Endothelial cell of umbilical vein (primary cell): ENCODE measurements at regions not wholly inside any gene's neighbourhood (a gene's known extent, or its start where the extent isn't known, plus 50 kb on each side); places are given as distances from the start of the nearest gene placed in this dataset.

Experiments used
- BruUV-seq: library from RNA; stranded (reverse); fragments of 400-500 nt; replicated peaks from 2 replicates; lab custom pipeline; 2021; lab: Mats Ljungman, UMichigan
- CTCF ChIA-PET: fragments of 300-600, 350-600 bp; sonication (Branson Sonifier 250); formaldehyde crosslinking; loops from one replicate; lab custom pipeline; 2021; ENCODE audit warnings: antibody characterized with exemption, inconsistent platforms; lab: Charles Lee
- POLR2A ChIA-PET: fragments of 300-600, 350-600 bp; sonication (Branson Sonifier 250); formaldehyde crosslinking; loops from one replicate; lab custom pipeline; 2021; ENCODE audit warnings: antibody characterized with exemption, inconsistent platforms; lab: Charles Lee
- DNase-seq: peaks from one replicate; pipeline ENCODE4 v3.0.0-alpha.2; 2011; ENCODE audit warnings: low read depth, low spot score
- FAIRE-seq: peaks from 2 replicates; lab custom pipeline; 2011; peaks lifted over from hg19 to GRCh38; lab: Jason Lieb, UNC
- H2AFZ ChIP-seq: 2 replicates; pipeline ENCODE4 v1.6.0; 2012; ENCODE audit warnings: low read depth, low read length, control low read depth, inconsistent platforms
- H3K27ac ChIP-seq: 2 replicates; pipeline ENCODE4 v1.5.1; 2011; ENCODE audit warnings: low read depth, mild to moderate bottlenecking, control low read depth, low read length, moderate library complexity; ENCODE audit not compliant: insufficient read depth
- H3K27me3 ChIP-seq, 2 experiments: 2 replicates each; pipeline versions ENCODE4 v1.6.0 to v1.6.1; 2011; ENCODE audit warnings: low read length in 2 of 2, mixed read lengths in 1 of 2; ENCODE audit not compliant: control insufficient read depth in 2 of 2, insufficient read depth in 2 of 2
- H3K36me3 ChIP-seq, 2 experiments: 2 replicates in 1 of 2; 3 replicates in 1 of 2; pipeline ENCODE4 v1.5.1; 2011; ENCODE audit warnings: low read length in 2 of 2, mild to moderate bottlenecking in 1 of 2, moderate library complexity in 1 of 2; ENCODE audit not compliant: control insufficient read depth in 2 of 2, insufficient read depth in 2 of 2; ENCODE audit errors: extremely low read depth in 1 of 2
- H3K4me1 ChIP-seq: 3 replicates; pipeline ENCODE4 v1.5.1; 2011; ENCODE audit warnings: mild to moderate bottlenecking, low read length; ENCODE audit not compliant: control insufficient read depth, insufficient read depth; ENCODE audit errors: extremely low read depth
- H3K4me2 ChIP-seq: 2 replicates; pipeline ENCODE4 v1.6.1; 2011; ENCODE audit warnings: low read length, control low read depth, mixed read lengths; ENCODE audit not compliant: insufficient read depth
- H3K4me3 ChIP-seq, 3 experiments: fragments of 200-600 bp in 1 of 3; sonication (generic), shearing (Covaris generic) in 1 of 3; replicated peaks in 1 of 3; 2 replicates each; pipeline ENCODE4 v1.5.1; 2011 to 2016; ENCODE audit warnings: control low read depth in 3 of 3, low read length in 3 of 3, mild to moderate bottlenecking in 2 of 3, inconsistent platforms in 1 of 3, low read depth in 1 of 3, moderate library complexity in 1 of 3; ENCODE audit not compliant: insufficient read depth in 1 of 3
- H3K79me2 ChIP-seq: 2 replicates; pipeline ENCODE4 v1.6.0; 2012; ENCODE audit warnings: low read length, inconsistent platforms; ENCODE audit not compliant: control insufficient read depth, insufficient read depth
- H3K9ac ChIP-seq: replicated peaks from 2 replicates; pipeline ENCODE3; 2011; ENCODE audit warnings: low read length, control low read depth; ENCODE audit not compliant: insufficient read depth; ENCODE audit errors: extremely low read depth
- H3K9me1 ChIP-seq: replicated peaks from 3 replicates; pipeline ENCODE4 v1.6.0; 2011; ENCODE audit warnings: mild to moderate bottlenecking, low read length; ENCODE audit not compliant: control insufficient read depth, insufficient read depth; ENCODE audit errors: extremely low read depth
- H3K9me3 ChIP-seq: replicated peaks from 2 replicates; pipeline ENCODE4 v1.5.1; 2012; ENCODE audit warnings: low read length, inconsistent platforms; ENCODE audit not compliant: control insufficient read depth, insufficient read depth
- H4K20me1 ChIP-seq: replicated peaks from 2 replicates; pipeline ENCODE3; 2011; ENCODE audit warnings: mild to moderate bottlenecking, low read length; ENCODE audit not compliant: control insufficient read depth, insufficient read depth; ENCODE audit errors: extremely low read depth
- CTCF ChIP-seq, 2 donors: IDR thresholded peaks; 1 replicate in 1 of 2; 2 replicates in 1 of 2; pipeline ENCODE4 v1.5.1; 2011; ENCODE audit warnings: low read length in 2 of 2, mild to moderate bottlenecking in 2 of 2, moderate library complexity in 2 of 2, control low read depth in 1 of 2, inconsistent platforms in 1 of 2, low read depth in 1 of 2; ENCODE audit not compliant: insufficient read depth in 1 of 2; ENCODE audit errors: extremely low read depth in 1 of 2
- EZH2 ChIP-seq: IDR thresholded peaks from 2 replicates; pipeline ENCODE4 v1.6.1; 2012; ENCODE audit warnings: borderline replicate concordance, low read depth, mild to moderate bottlenecking, moderate library complexity, low read length, inconsistent platforms; ENCODE audit not compliant: severe bottlenecking
- FOS ChIP-seq: IDR thresholded peaks from 2 replicates; pipeline ENCODE4 v1.6.1; 2011; ENCODE audit warnings: mild to moderate bottlenecking, low read length, moderate library complexity, borderline replicate concordance; ENCODE audit not compliant: insufficient read depth
- GATA2 ChIP-seq: IDR thresholded peaks from 2 replicates; pipeline ENCODE4 v1.7.0; 2011; ENCODE audit warnings: low read depth, mild to moderate bottlenecking, moderate library complexity, mixed read lengths, low read length; ENCODE audit not compliant: insufficient read length, insufficient read depth
- JUN ChIP-seq: IDR thresholded peaks from 2 replicates; pipeline ENCODE4 v1.6.1; 2011; ENCODE audit warnings: borderline replicate concordance, low read depth; ENCODE audit not compliant: insufficient read length, insufficient read depth
- MYC ChIP-seq: IDR thresholded peaks from one replicate; pipeline ENCODE4 v1.6.1; 2011; ENCODE audit warnings: mild to moderate bottlenecking, low read depth, low read length
- POLR2A ChIP-seq: IDR thresholded peaks from 2 replicates; pipeline ENCODE4 v1.6.1; 2012; ENCODE audit warnings: low read depth, mild to moderate bottlenecking, control low read depth, low read length
- POLR2AphosphoS5 ChIP-seq: IDR thresholded peaks from 2 replicates; pipeline ENCODE4 v1.6.1; 2012; ENCODE audit warnings: low read depth, mild to moderate bottlenecking, control low read depth, low read length, moderate library complexity; ENCODE audit not compliant: insufficient read depth
- dilution Hi-C: fragments of 300-500 bp; cut with MboI; formaldehyde crosslinking; loops from one replicate; pipeline ENCODE4 v1.15.0; 2019; ENCODE audit warnings: low sequenced_read_pairs; ENCODE audit not compliant: extremely low pct_ligation_motif_present
- intact Hi-C: fragments of 100-400 bp; cut with micrococcal nuclease; formaldehyde crosslinking; loops from one replicate; pipeline ENCODE4 v1.10.0; 2022
- TF ChIP-seq, protein P1 (sequence below): IDR thresholded peaks from 2 replicates; pipeline ENCODE4 v1.6.1; 2011; ENCODE audit not compliant: insufficient read depth, insufficient read length

GRCh38 chrX:17262123-17262522 is 112.9 kb upstream of the NHS start:
- Histone ChIP-seq H3K4me3 (no peak overlapping the region), H3K9ac (no peak overlapping the region), H3K27ac (no peak overlapping the region), H2AFZ (no peak overlapping the region), H3K9me1 (no peaks in the 10 kb centered on the region), H3K4me2 (no peak overlapping the region), H4K20me1 (no peaks in the 10 kb centered on the region), H3K79me2 (no peaks in the 10 kb centered on the region), H3K4me1 (no peaks in the 10 kb centered on the region), H3K27me3 (no peaks in the 10 kb centered on the region), H3K36me3 (no peaks in the 10 kb centered on the region), H3K9me3 (no peaks in the 10 kb centered on the region)
- dilution Hi-C loops (no loop called here), intact Hi-C loops (no loop called here)
- POLR2A ChIA-PET = no interaction called here
- BruUV-seq = no TSS peak
- DNase-seq (no peak), FAIRE-seq (no peak)
- CTCF ChIA-PET = interaction anchor here (1.0 kb wide), 1 partner anchor 20 kb away, joined by 3 read pairs; no protein-coding TSS in a partner anchor
- TF ChIP-seq EZH2 = no peak
- TF ChIP-seq, protein P1, sequence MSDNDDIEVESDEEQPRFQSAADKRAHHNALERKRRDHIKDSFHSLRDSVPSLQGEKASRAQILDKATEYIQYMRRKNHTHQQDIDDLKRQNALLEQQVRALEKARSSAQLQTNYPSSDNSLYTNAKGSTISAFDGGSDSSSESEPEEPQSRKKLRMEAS = no peak
- no peak for TF ChIP-seq JUN
- TF ChIP-seq CTCF (IDR thresholded peaks at IDR 0.05; ENCODE audit: extremely low read depth in 1 of 2, insufficient read depth in 1 of 2, low read depth in 1 of 2, low read length in 2 of 2) = no peak
- no peak for TF ChIP-seq MYC
- no peak for TF ChIP-seq POLR2A
- no peak for TF ChIP-seq FOS
- no peak for TF ChIP-seq POLR2AphosphoS5
- no peak for TF ChIP-seq GATA2
